C4-2B (cell line): ENCODE measurements at regions not wholly inside any gene's neighbourhood (a gene's known extent, or its start where the extent isn't known, plus 50 kb on each side); places are given as distances from the start of the nearest gene placed in this dataset.

Experiments used
- ZFX ChIP-seq: fragments of 450-650 bp; IDR thresholded peaks from 2 replicates; pipeline ENCODE4 v1.6.1; 2017
- TF ChIP-seq, protein P1 (sequence below): fragments of 450-650 bp; conservative IDR thresholded peaks from 2 replicates; pipeline ENCODE4 v1.5.1; 2017; ENCODE audit warnings: mild to moderate bottlenecking

DNA sequence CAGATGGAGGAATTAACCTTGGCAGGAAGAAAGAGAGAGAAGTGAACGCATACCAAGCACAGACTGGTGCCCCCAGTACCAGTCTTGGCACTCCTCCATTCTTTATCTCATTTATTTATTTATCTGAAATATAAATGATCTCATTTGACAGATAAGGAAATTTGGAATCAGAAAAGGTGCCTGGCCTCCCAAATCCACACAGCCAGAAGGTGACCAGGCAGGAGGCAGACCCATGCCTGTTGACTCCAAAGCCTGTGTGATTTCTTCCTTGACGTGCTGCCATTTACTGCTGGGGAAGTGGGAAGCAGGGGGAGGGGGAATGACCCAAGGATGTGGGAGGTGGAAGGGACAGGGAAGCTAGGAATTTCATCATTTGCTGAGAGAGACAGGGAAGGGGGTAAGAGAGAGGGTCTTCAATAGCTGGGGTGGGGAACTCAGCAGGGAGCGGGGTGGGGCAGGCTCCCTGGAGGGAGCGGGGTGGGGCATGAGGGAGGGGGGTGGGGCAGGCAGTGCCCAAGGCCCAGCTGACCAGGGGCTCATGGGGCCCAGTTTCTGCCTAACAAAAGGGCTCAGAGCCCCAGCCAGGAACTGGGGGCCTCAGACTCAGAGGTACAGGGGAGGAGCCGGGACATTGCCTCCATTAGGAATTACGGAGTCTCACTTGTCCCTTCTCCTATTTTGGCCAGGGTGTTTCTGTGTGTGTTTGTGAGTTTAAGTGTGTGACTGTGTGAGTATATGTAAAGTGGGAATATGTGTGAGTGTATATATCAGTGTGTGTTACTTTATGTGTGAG, 63.0 kb downstream of the MINAR1 start:
- TF ChIP-seq, protein P1, sequence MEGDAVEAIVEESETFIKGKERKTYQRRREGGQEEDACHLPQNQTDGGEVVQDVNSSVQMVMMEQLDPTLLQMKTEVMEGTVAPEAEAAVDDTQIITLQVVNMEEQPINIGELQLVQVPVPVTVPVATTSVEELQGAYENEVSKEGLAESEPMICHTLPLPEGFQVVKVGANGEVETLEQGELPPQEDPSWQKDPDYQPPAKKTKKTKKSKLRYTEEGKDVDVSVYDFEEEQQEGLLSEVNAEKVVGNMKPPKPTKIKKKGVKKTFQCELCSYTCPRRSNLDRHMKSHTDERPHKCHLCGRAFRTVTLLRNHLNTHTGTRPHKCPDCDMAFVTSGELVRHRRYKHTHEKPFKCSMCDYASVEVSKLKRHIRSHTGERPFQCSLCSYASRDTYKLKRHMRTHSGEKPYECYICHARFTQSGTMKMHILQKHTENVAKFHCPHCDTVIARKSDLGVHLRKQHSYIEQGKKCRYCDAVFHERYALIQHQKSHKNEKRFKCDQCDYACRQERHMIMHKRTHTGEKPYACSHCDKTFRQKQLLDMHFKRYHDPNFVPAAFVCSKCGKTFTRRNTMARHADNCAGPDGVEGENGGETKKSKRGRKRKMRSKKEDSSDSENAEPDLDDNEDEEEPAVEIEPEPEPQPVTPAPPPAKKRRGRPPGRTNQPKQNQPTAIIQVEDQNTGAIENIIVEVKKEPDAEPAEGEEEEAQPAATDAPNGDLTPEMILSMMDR: no peak
- no peak for TF ChIP-seq ZFX
